Activated CD4-positive, alpha-beta T cell treated with anti-CD3 and anti-CD28 coated beads for 36 hours (primary cell): ENCODE measurements at regions not wholly inside any gene's neighbourhood (a gene's known extent, or its start where the extent isn't known, plus 50 kb on each side); places are given as distances from the start of the nearest gene placed in this dataset.

ENCODE experiments used
- ATAC-seq: fragments of 200-7000 bp; cut with Tn5 transposase; one replicate; pipeline ENCODE4 v1.10.0; 2021; ENCODE audit warnings: mild to moderate bottlenecking, moderate library complexity
- CTCF ChIA-PET: fragments of 350-600 bp; sonication (Branson Sonifier 250); formaldehyde crosslinking; loops from one replicate; lab custom pipeline; 2021; ENCODE audit warnings: antibody characterized with exemption; lab: Charles Lee
- POLR2A ChIA-PET: fragments of 350-600 bp; sonication (Branson Sonifier 250); formaldehyde crosslinking; loops from one replicate; lab custom pipeline; 2021; ENCODE audit warnings: antibody characterized with exemption, inconsistent platforms; lab: Charles Lee
- DNase-seq: peaks from one replicate; pipeline ENCODE4 v3.0.0-alpha.2; 2020
- H3K27ac Mint-ChIP-seq: one replicate; pipeline ENCODE4 v1.8.0; 2021; ENCODE audit warnings: mixed read lengths
- H3K27me3 Mint-ChIP-seq: one replicate; pipeline ENCODE4 v1.8.0; 2021; ENCODE audit warnings: mixed read lengths
- H3K36me3 Mint-ChIP-seq: one replicate; pipeline ENCODE4 v1.8.0; 2021; ENCODE audit warnings: low read depth, mixed read lengths
- H3K4me1 Mint-ChIP-seq: one replicate; pipeline ENCODE4 v1.8.0; 2021; ENCODE audit warnings: mixed read lengths
- H3K4me3 Mint-ChIP-seq: one replicate; pipeline ENCODE4 v1.8.0; 2021; ENCODE audit warnings: mild to moderate bottlenecking, moderate library complexity, mixed read lengths
- H3K9me3 Mint-ChIP-seq: one replicate; pipeline ENCODE4 v1.8.0; 2021; ENCODE audit warnings: low read depth, mixed read lengths
- intact Hi-C, 2 experiments: fragments of 100-400 bp; cut with DNase I in 1 of 2; cut with micrococcal nuclease in 1 of 2; formaldehyde crosslinking; loops; one replicate each; pipeline versions ENCODE4 v1.14.2 to v1.15.1; 2022 to 2024; cut with DNase I, micrococcal nuclease

- Mint-ChIP-seq H3K27me3 (no peaks in the 10 kb centered on the region), H3K36me3 (no peaks in the 10 kb centered on the region), H3K4me1 (no peaks in the 10 kb centered on the region), H3K4me3 (no peak overlapping the region), H3K27ac (no peak overlapping the region), H3K9me3 (no peaks in the 10 kb centered on the region)
- intact Hi-C loops: no loop called here
- ChIA-PET CTCF (no interaction called here), POLR2A (no interaction called here)
- DNase-seq: no peak
- ATAC-seq: no peak
Measured at GRCh38 chr12:90791445-90791844, 163.5 kb downstream of the CCER1 start.

GRCh38 chr12:90790747-90791146 is 164.2 kb downstream of the CCER1 start:
- ATAC-seq: no peak

GRCh38 chr12:90773491-90773890 is 181.5 kb downstream of the CCER1 start:
- POLR2A ChIA-PET: no interaction called here
- Mint-ChIP-seq H3K4me3 (no peak overlapping the region), H3K36me3 (no peaks in the 10 kb centered on the region), H3K9me3 (no peaks in the 10 kb centered on the region), H3K27me3 (no peaks in the 10 kb centered on the region), H3K27ac (no peak overlapping the region), H3K4me1 (no peaks in the 10 kb centered on the region)
- intact Hi-C loops: no loop called here
- CTCF ChIA-PET: no interaction called here
- no peak for ATAC-seq
- no peak for DNase-seq

More at GRCh38 chr12:90790747-90791146, 164.2 kb downstream of the CCER1 start:
- Mint-ChIP-seq H3K27ac (no peak overlapping the region), H3K36me3 (no peaks in the 10 kb centered on the region), H3K9me3 (no peaks in the 10 kb centered on the region), H3K27me3 (no peaks in the 10 kb centered on the region), H3K4me1 (no peaks in the 10 kb centered on the region), H3K4me3 (no peak overlapping the region)
- intact Hi-C loops: no loop called here
- POLR2A ChIA-PET: no interaction called here
- CTCF ChIA-PET: no interaction called here
- no peak for DNase-seq

- Mint-ChIP-seq H3K27me3 (peaks cover 3% of the 10 kb centered on the region), H3K4me3 (no peak overlapping the region), H3K4me1 (no peaks in the 10 kb centered on the region), H3K27ac (no peak overlapping the region), H3K36me3 (no peaks in the 10 kb centered on the region), H3K9me3 (no peaks in the 10 kb centered on the region)
- ChIA-PET CTCF (no interaction called here), POLR2A (no interaction called here)
- ATAC-seq: no peak
- no peak for DNase-seq
- intact Hi-C loops: no loop called here
Measured at GRCh38 chr12:90770861-90771260, 184.1 kb downstream of the CCER1 start.

GRCh38 chr12:90757957-90758356 is 197.0 kb downstream of the CCER1 start:
- H3K36me3 Mint-ChIP-seq: no peaks in the 10 kb centered on the region
- ATAC-seq (no peak), DNase-seq (no peak)
- intact Hi-C loops: no loop called here
- H3K4me3 Mint-ChIP-seq: no peak overlapping the region
- no peak overlapping the region for H3K27ac Mint-ChIP-seq
- POLR2A ChIA-PET: no interaction called here
- no peaks in the 10 kb centered on the region for H3K9me3 Mint-ChIP-seq
- CTCF ChIA-PET: no interaction called here
- no peaks in the 10 kb centered on the region for H3K4me1 Mint-ChIP-seq
- no peaks in the 10 kb centered on the region for H3K27me3 Mint-ChIP-seq

GRCh38 chr12:90745211-90745610 is 209.8 kb downstream of the CCER1 start:
- Mint-ChIP-seq H3K36me3 (no peaks in the 10 kb centered on the region), H3K27ac (no peak overlapping the region), H3K4me1 (no peaks in the 10 kb centered on the region), H3K9me3 (peaks cover 4% of the 10 kb centered on the region), H3K27me3 (no peaks in the 10 kb centered on the region), H3K4me3 (no peak overlapping the region)
- ATAC-seq: no peak
- POLR2A ChIA-PET: no interaction called here
- intact Hi-C loops: no loop called here
- DNase-seq: no peak
- CTCF ChIA-PET: no interaction called here

- Mint-ChIP-seq H3K27ac (no peak overlapping the region), H3K36me3 (no peaks in the 10 kb centered on the region), H3K4me3 (no peak overlapping the region), H3K9me3 (peaks cover 6% of the 10 kb centered on the region), H3K4me1 (no peaks in the 10 kb centered on the region), H3K27me3 (no peaks in the 10 kb centered on the region)
- POLR2A ChIA-PET: no interaction called here
- intact Hi-C loops: no loop called here
- no peak for ATAC-seq
- DNase-seq: no peak
- CTCF ChIA-PET: no interaction called here
Measured at GRCh38 chr12:90741611-90742010, 213.4 kb downstream of the CCER1 start.

- ChIA-PET CTCF (no interaction called here), POLR2A (no interaction called here)
- Mint-ChIP-seq H3K9me3 (no peaks in the 10 kb centered on the region), H3K36me3 (no peaks in the 10 kb centered on the region), H3K4me1 (no peaks in the 10 kb centered on the region), H3K27ac (no peak overlapping the region), H3K27me3 (no peaks in the 10 kb centered on the region), H3K4me3 (no peak overlapping the region)
- intact Hi-C loops: no loop called here
- ATAC-seq (no peak), DNase-seq (no peak)
Measured at GRCh38 chr12:90729736-90730135, 225.2 kb downstream of the CCER1 start.

- Mint-ChIP-seq H3K9me3 (no peaks in the 10 kb centered on the region), H3K4me1 (no peaks in the 10 kb centered on the region), H3K27ac (no peak overlapping the region), H3K4me3 (no peak overlapping the region), H3K36me3 (no peaks in the 10 kb centered on the region), H3K27me3 (no peaks in the 10 kb centered on the region)
- intact Hi-C loops: no loop called here
- DNase-seq (no peak), ATAC-seq (no peak)
- CTCF ChIA-PET: no interaction called here
- POLR2A ChIA-PET: no interaction called here
Measured at GRCh38 chr12:90712671-90713070, 242.3 kb downstream of the CCER1 start.

- POLR2A ChIA-PET: no interaction called here
- intact Hi-C loops: no loop called here
- H3K4me1 Mint-ChIP-seq: no peaks in the 10 kb centered on the region
- DNase-seq: no peak
- H3K27me3 Mint-ChIP-seq: no peaks in the 10 kb centered on the region
- H3K36me3 Mint-ChIP-seq: no peaks in the 10 kb centered on the region
- ATAC-seq: no peak
- CTCF ChIA-PET: no interaction called here
- no peaks in the 10 kb centered on the region for H3K9me3 Mint-ChIP-seq
- no peak overlapping the region for H3K27ac Mint-ChIP-seq
- H3K4me3 Mint-ChIP-seq: no peak overlapping the region
Measured at GRCh38 chr12:90710711-90711110, 244.3 kb downstream of the CCER1 start.

- intact Hi-C loops: no loop called here
- Mint-ChIP-seq H3K36me3 (no peaks in the 10 kb centered on the region), H3K4me1 (no peaks in the 10 kb centered on the region), H3K27me3 (no peaks in the 10 kb centered on the region), H3K27ac (no peak overlapping the region), H3K9me3 (no peaks in the 10 kb centered on the region), H3K4me3 (no peak overlapping the region)
- ATAC-seq: no peak
- DNase-seq: no peak
- ChIA-PET POLR2A (no interaction called here), CTCF (no interaction called here)
Measured at GRCh38 chr12:90706036-90706435, 248.9 kb downstream of the CCER1 start.

GRCh38 chr12:90695415-90695814 is 259.6 kb downstream of the CCER1 start:
- ChIA-PET POLR2A (no interaction called here), CTCF (interaction anchor here (0.7 to 1.1 kb wide), 2 partner anchors 11 to 1152 kb away, joined by 4 read pairs; no protein-coding TSS in a partner anchor)
- intact Hi-C loops: no loop called here
- no peak overlapping the region for H3K27ac Mint-ChIP-seq
- DNase-seq (no peak), ATAC-seq (no peak)
- no peaks in the 10 kb centered on the region for H3K27me3 Mint-ChIP-seq
- H3K4me1 Mint-ChIP-seq: no peaks in the 10 kb centered on the region
- no peak overlapping the region for H3K4me3 Mint-ChIP-seq
- no peaks in the 10 kb centered on the region for H3K9me3 Mint-ChIP-seq
- H3K36me3 Mint-ChIP-seq: no peaks in the 10 kb centered on the region

- H3K4me1 Mint-ChIP-seq: no peaks in the 10 kb centered on the region
- no peak for ATAC-seq
- intact Hi-C loops: no loop called here
- no peak overlapping the region for H3K27ac Mint-ChIP-seq
- H3K36me3 Mint-ChIP-seq: no peaks in the 10 kb centered on the region
- H3K27me3 Mint-ChIP-seq: no peaks in the 10 kb centered on the region
- H3K4me3 Mint-ChIP-seq: no peak overlapping the region
- POLR2A ChIA-PET: no interaction called here
- no peak for DNase-seq
- no peaks in the 10 kb centered on the region for H3K9me3 Mint-ChIP-seq
- CTCF ChIA-PET: no interaction called here
Measured at GRCh38 chr12:90690120-90690519, 264.9 kb downstream of the CCER1 start.
